Globus pallidus (tissue), 1 donor: ENCODE measurements at regions not wholly inside any gene's neighbourhood (a gene's known extent, or its start where the extent isn't known, plus 50 kb on each side); places are given as distances from the start of the nearest gene placed in this dataset.

Experiments
- DNase-seq: peaks from one replicate; pipeline ENCODE4 v3.0.0-alpha.2; 2015; ENCODE audit warnings: low spot score

GRCh38 chr6:165718491-165718891, 55.5 kb upstream of the PDE10A start:
- DNase-seq, result no peak

GRCh38 chr6:165717732-165718465, 54.9 kb upstream of the PDE10A start:
- no peak for DNase-seq

- no peak for DNase-seq
Measured at GRCh38 chr6:165716886-165717285, 53.8 kb upstream of the PDE10A start.

GRCh38 chr6:165715428-165715827, 52.4 kb upstream of the PDE10A start:
- no peak for DNase-seq

- DNase-seq, result no peak
Measured at GRCh38 chr6:165714907-165715306, 51.9 kb upstream of the PDE10A start.

GRCh38 chr6:165713845-165714466, 50.9 kb upstream of the PDE10A start:
- no peak for DNase-seq
